ENCODE measurements at regions not wholly inside any gene's neighbourhood (a gene's known extent, or its start where the extent isn't known, plus 50 kb on each side); places are given as distances from the start of the nearest gene placed in this dataset.
"Not testable (repeated sequence)": the region's sequence is repeated elsewhere in the genome, so short reads cannot be mapped to it uniquely, and the experiment has no call there.

DNA sequence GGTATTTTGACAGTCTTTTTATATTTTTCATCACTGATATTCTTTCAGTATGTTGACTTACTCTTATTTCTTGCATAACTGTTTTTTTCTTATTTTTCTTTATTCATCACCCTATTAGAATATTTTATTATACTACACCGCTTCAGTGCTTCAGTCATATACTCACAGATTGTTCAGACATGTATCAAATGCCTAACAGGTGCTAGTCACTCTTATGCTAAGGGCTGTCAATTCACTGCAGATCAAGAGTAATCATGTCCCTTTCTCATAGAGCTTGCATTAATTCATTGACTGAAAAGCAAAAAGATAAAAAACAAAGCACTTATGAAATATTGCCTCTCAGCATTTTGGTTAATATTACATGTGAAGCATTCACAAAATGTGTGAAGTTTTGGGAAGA, 1435.6 kb downstream of the STIM2 start:
- no peak for TF ChIP-seq ELF4 (IDR thresholded peaks at IDR 0.05)
- no peak for TF ChIP-seq HDGF (IDR thresholded peaks at IDR 0.05; ENCODE audit: borderline replicate concordance)
- no peak for TF ChIP-seq FOXA1 (IDR thresholded peaks at IDR 0.05)
- no peak for TF ChIP-seq NFRKB (IDR thresholded peaks at IDR 0.05)
- TF ChIP-seq SP1 (IDR thresholded peaks at IDR 0.05): no peak
- TF ChIP-seq FOXM1 (IDR thresholded peaks at IDR 0.05; ENCODE audit: borderline replicate concordance): no peak
- TF ChIP-seq, protein P1, sequence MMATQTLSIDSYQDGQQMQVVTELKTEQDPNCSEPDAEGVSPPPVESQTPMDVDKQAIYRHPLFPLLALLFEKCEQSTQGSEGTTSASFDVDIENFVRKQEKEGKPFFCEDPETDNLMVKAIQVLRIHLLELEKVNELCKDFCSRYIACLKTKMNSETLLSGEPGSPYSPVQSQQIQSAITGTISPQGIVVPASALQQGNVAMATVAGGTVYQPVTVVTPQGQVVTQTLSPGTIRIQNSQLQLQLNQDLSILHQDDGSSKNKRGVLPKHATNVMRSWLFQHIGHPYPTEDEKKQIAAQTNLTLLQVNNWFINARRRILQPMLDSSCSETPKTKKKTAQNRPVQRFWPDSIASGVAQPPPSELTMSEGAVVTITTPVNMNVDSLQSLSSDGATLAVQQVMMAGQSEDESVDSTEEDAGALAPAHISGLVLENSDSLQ (IDR thresholded peaks at IDR 0.05): no peak
- no peak for TF ChIP-seq CTBP1 (IDR thresholded peaks at IDR 0.05; ENCODE audit: borderline replicate concordance)
- no peak for TF ChIP-seq L3MBTL2 (conservative IDR thresholded peaks at IDR 0.05)
- no peak for TF ChIP-seq SUZ12 (IDR thresholded peaks at IDR 0.05)
- no peak for TF ChIP-seq LEF1 (IDR thresholded peaks at IDR 0.05; ENCODE audit: borderline replicate concordance)
- TF ChIP-seq BHLHE40 (IDR thresholded peaks at IDR 0.05; ENCODE audit: borderline replicate concordance): no peak
- TF ChIP-seq ZNF384 (IDR thresholded peaks at IDR 0.05): no peak
- no peak for TF ChIP-seq TARDBP (IDR thresholded peaks at IDR 0.05)
- no peak for TF ChIP-seq ARNT (IDR thresholded peaks at IDR 0.05)
- no peak for TF ChIP-seq FOXK2 (IDR thresholded peaks at IDR 0.05)
- CTCF ChIA-PET: no interaction called here
- POLR2A ChIA-PET: no interaction called here
- DNase-seq (ENCODE audit: extremely low spot score): no peak

GRCh38 chr4:28310926-28311325, 1450.3 kb downstream of the STIM2 start:
- DNase-seq (ENCODE audit: extremely low spot score): no peak
- TF ChIP-seq FOXK2 (IDR thresholded peaks at IDR 0.05) (no peak), CTBP1 (IDR thresholded peaks at IDR 0.05; ENCODE audit: borderline replicate concordance) (no peak), ARNT (IDR thresholded peaks at IDR 0.05) (no peak), BHLHE40 (IDR thresholded peaks at IDR 0.05; ENCODE audit: borderline replicate concordance) (no peak), SUZ12 (IDR thresholded peaks at IDR 0.05) (no peak), TARDBP (IDR thresholded peaks at IDR 0.05) (no peak), L3MBTL2 (conservative IDR thresholded peaks at IDR 0.05) (no peak), NFRKB (IDR thresholded peaks at IDR 0.05) (no peak), LEF1 (IDR thresholded peaks at IDR 0.05; ENCODE audit: borderline replicate concordance) (no peak), HDGF (IDR thresholded peaks at IDR 0.05; ENCODE audit: borderline replicate concordance) (no peak), FOXM1 (IDR thresholded peaks at IDR 0.05; ENCODE audit: borderline replicate concordance) (no peak), SP1 (IDR thresholded peaks at IDR 0.05) (no peak), FOXA1 (IDR thresholded peaks at IDR 0.05) (no peak), ELF4 (IDR thresholded peaks at IDR 0.05) (no peak), ZNF384 (IDR thresholded peaks at IDR 0.05) (no peak)
- TF ChIP-seq, protein P1 (IDR thresholded peaks at IDR 0.05): no peak
- POLR2A ChIA-PET: no interaction called here
- CTCF ChIA-PET: no interaction called here

- POLR2A ChIA-PET; CTCF ChIA-PET; DNase-seq (ENCODE audit: extremely low spot score): not testable (repeated sequence)
These were observed 1451.9 kb downstream of the STIM2 start for GRCh38 chr4:28312497-28312896.

GRCh38 chr4:28313729-28314713, 1453.4 kb downstream of the STIM2 start:
- CTCF ChIA-PET: no interaction called here
- no peak for DNase-seq (ENCODE audit: extremely low spot score)
- POLR2A ChIA-PET: no interaction called here
- TF ChIP-seq, protein P1 (IDR thresholded peaks at IDR 0.05): no peak
- no peak for TF ChIP-seq CTBP1 (IDR thresholded peaks at IDR 0.05; ENCODE audit: borderline replicate concordance)
- no peak for TF ChIP-seq TARDBP (IDR thresholded peaks at IDR 0.05)
- TF ChIP-seq FOXK2 (IDR thresholded peaks at IDR 0.05): no peak
- no peak for TF ChIP-seq ZNF384 (IDR thresholded peaks at IDR 0.05)
- TF ChIP-seq ELF4 (IDR thresholded peaks at IDR 0.05): no peak
- TF ChIP-seq L3MBTL2 (conservative IDR thresholded peaks at IDR 0.05): no peak
- no peak for TF ChIP-seq SUZ12 (IDR thresholded peaks at IDR 0.05)
- no peak for TF ChIP-seq SP1 (IDR thresholded peaks at IDR 0.05)
- no peak for TF ChIP-seq BHLHE40 (IDR thresholded peaks at IDR 0.05; ENCODE audit: borderline replicate concordance)
- no peak for TF ChIP-seq ARNT (IDR thresholded peaks at IDR 0.05)
- TF ChIP-seq FOXM1 (IDR thresholded peaks at IDR 0.05; ENCODE audit: borderline replicate concordance): no peak
- no peak for TF ChIP-seq LEF1 (IDR thresholded peaks at IDR 0.05; ENCODE audit: borderline replicate concordance)
- no peak for TF ChIP-seq HDGF (IDR thresholded peaks at IDR 0.05; ENCODE audit: borderline replicate concordance)
- TF ChIP-seq NFRKB (IDR thresholded peaks at IDR 0.05): no peak
- TF ChIP-seq FOXA1 (IDR thresholded peaks at IDR 0.05): no peak

- ChIA-PET POLR2A (no interaction called here), CTCF (interaction anchor here (0.6 kb wide), 1 partner anchor 1173 kb away, joined by 9 read pairs; no protein-coding TSS in a partner anchor)
- DNase-seq (ENCODE audit: extremely low spot score): no peak
- TF ChIP-seq ELF4 (IDR thresholded peaks at IDR 0.05): no peak
- no peak for TF ChIP-seq HDGF (IDR thresholded peaks at IDR 0.05; ENCODE audit: borderline replicate concordance)
- TF ChIP-seq FOXM1 (IDR thresholded peaks at IDR 0.05; ENCODE audit: borderline replicate concordance): no peak
- TF ChIP-seq TARDBP (IDR thresholded peaks at IDR 0.05): no peak
- no peak for TF ChIP-seq ZNF384 (IDR thresholded peaks at IDR 0.05)
- TF ChIP-seq FOXK2 (IDR thresholded peaks at IDR 0.05): no peak
- TF ChIP-seq L3MBTL2 (conservative IDR thresholded peaks at IDR 0.05): no peak
- TF ChIP-seq CTBP1 (IDR thresholded peaks at IDR 0.05; ENCODE audit: borderline replicate concordance): no peak
- no peak for TF ChIP-seq LEF1 (IDR thresholded peaks at IDR 0.05; ENCODE audit: borderline replicate concordance)
These were observed 1456.6 kb downstream of the STIM2 start for GRCh38 chr4:28317221-28317620.

GRCh38 chr4:28334249-28334648, 1473.6 kb downstream of the STIM2 start:
- no peak for DNase-seq (ENCODE audit: extremely low spot score)
- no peak for TF ChIP-seq SP1 (IDR thresholded peaks at IDR 0.05)
- TF ChIP-seq ARNT (IDR thresholded peaks at IDR 0.05): no peak
- TF ChIP-seq LEF1 (IDR thresholded peaks at IDR 0.05; ENCODE audit: borderline replicate concordance): no peak
- no peak for TF ChIP-seq L3MBTL2 (conservative IDR thresholded peaks at IDR 0.05)
- no peak for TF ChIP-seq NFRKB (IDR thresholded peaks at IDR 0.05)
- no peak for TF ChIP-seq FOXK2 (IDR thresholded peaks at IDR 0.05)
- TF ChIP-seq HDGF (IDR thresholded peaks at IDR 0.05; ENCODE audit: borderline replicate concordance): no peak
- no peak for TF ChIP-seq SUZ12 (IDR thresholded peaks at IDR 0.05)
- TF ChIP-seq, protein P1 (IDR thresholded peaks at IDR 0.05): no peak
- TF ChIP-seq ZNF384 (IDR thresholded peaks at IDR 0.05): no peak
- TF ChIP-seq CTBP1 (IDR thresholded peaks at IDR 0.05; ENCODE audit: borderline replicate concordance): no peak
- no peak for TF ChIP-seq FOXA1 (IDR thresholded peaks at IDR 0.05)
- no peak for TF ChIP-seq BHLHE40 (IDR thresholded peaks at IDR 0.05; ENCODE audit: borderline replicate concordance)
- no peak for TF ChIP-seq FOXM1 (IDR thresholded peaks at IDR 0.05; ENCODE audit: borderline replicate concordance)
- no peak for TF ChIP-seq TARDBP (IDR thresholded peaks at IDR 0.05)
- no peak for TF ChIP-seq ELF4 (IDR thresholded peaks at IDR 0.05)
- ChIA-PET CTCF (no interaction called here), POLR2A (no interaction called here)

Measured in HEK293T (cell line).